Neural cell (in vitro differentiated cells): ENCODE measurements at regions not wholly inside any gene's neighbourhood (a gene's known extent, or its start where the extent isn't known, plus 50 kb on each side); places are given as distances from the start of the nearest gene placed in this dataset.

Experiments used
- H2AFZ ChIP-seq: fragments of 200-600, 300-800 bp; sonication (generic), shearing (Covaris generic); 2 replicates; pipeline ENCODE4 v1.6.0; 2014; ENCODE audit warnings: low read depth, mild to moderate bottlenecking, antibody characterized with exemption, low read length, moderate library complexity
- H3F3A ChIP-seq: fragments of 200-600 bp; shearing (Covaris generic); 2 replicates; pipeline ENCODE4 v1.6.1; 2016; ENCODE audit warnings: mild to moderate bottlenecking, moderate library complexity, mixed read lengths, antibody characterized with exemption, low read length; ENCODE audit not compliant: insufficient read depth, poor library complexity, severe bottlenecking
- H3K27ac ChIP-seq: fragments of 200-600, 300-800 bp; sonication (generic), shearing (Covaris generic); 2 replicates; pipeline ENCODE4 v1.5.1; 2014; ENCODE audit warnings: mild to moderate bottlenecking, low read length, moderate library complexity
- H3K27me3 ChIP-seq: fragments of 300-800, 200-600 bp; sonication (generic), shearing (Covaris generic); 2 replicates; pipeline ENCODE4 v1.6.0; 2014; ENCODE audit warnings: mild to moderate bottlenecking, low read depth, low read length, moderate library complexity; ENCODE audit not compliant: insufficient read depth
- H3K36me3 ChIP-seq: fragments of 300-800, 200-600 bp; sonication (generic), shearing (Covaris generic); 2 replicates; pipeline ENCODE4 v1.5.1; 2014; ENCODE audit warnings: mild to moderate bottlenecking, antibody characterized with exemption, low read length, moderate library complexity; ENCODE audit not compliant: insufficient read depth
- H3K4me2 ChIP-seq: fragments of 300-800, 200-600 bp; sonication (generic), shearing (Covaris generic); 2 replicates; pipeline ENCODE4 v1.6.0; 2014; ENCODE audit warnings: mild to moderate bottlenecking, low read length
- H3K4me3 ChIP-seq: fragments of 300-800, 200-600 bp; sonication (generic), shearing (Covaris generic); 2 replicates; pipeline ENCODE4 v1.5.1; 2014; ENCODE audit warnings: mild to moderate bottlenecking, low read length, moderate library complexity
- H3K79me2 ChIP-seq: fragments of 200-600 bp; shearing (Covaris generic); replicated peaks from 2 replicates; pipeline ENCODE4 v1.6.0; 2014; ENCODE audit warnings: mild to moderate bottlenecking, low read length, moderate library complexity; ENCODE audit not compliant: insufficient read depth
- H3K9ac ChIP-seq: fragments of 300-800, 200-600 bp; sonication (generic), shearing (Covaris generic); 2 replicates; pipeline ENCODE4 v1.6.1; 2016; ENCODE audit warnings: mild to moderate bottlenecking, low read length, mixed read lengths
- H3K9me2 ChIP-seq: fragments of 200-600 bp; shearing (Covaris generic); 2 replicates; pipeline ENCODE4 v1.6.1; 2016; ENCODE audit warnings: mild to moderate bottlenecking, low read length, mixed read lengths; ENCODE audit not compliant: insufficient read depth
- H3K9me3 ChIP-seq: fragments of 200-600, 300-800 bp; sonication (generic), shearing (Covaris generic); 2 replicates; pipeline ENCODE4 v1.6.1; 2016; ENCODE audit warnings: mild to moderate bottlenecking, mixed run types, low read length, moderate library complexity, mixed read lengths
- H4K20me1 ChIP-seq: fragments of 200-600 bp; shearing (Covaris generic); 2 replicates; pipeline ENCODE4 v1.6.1; 2016; ENCODE audit warnings: mild to moderate bottlenecking, mixed run types; ENCODE audit not compliant: insufficient read depth
- CTCF ChIP-seq: fragments of 450-650 bp; IDR thresholded peaks from 2 replicates; pipeline ENCODE4 v1.5.1; 2014; ENCODE audit warnings: antibody characterized with exemption, mild to moderate bottlenecking, moderate library complexity; ENCODE audit not compliant: poor library complexity, severe bottlenecking
- EP300 ChIP-seq: fragments of 450-650 bp; conservative IDR thresholded peaks from 2 replicates; pipeline ENCODE4 v1.6.1; 2014; ENCODE audit warnings: antibody characterized with exemption, mild to moderate bottlenecking, moderate library complexity; ENCODE audit not compliant: poor library complexity, severe bottlenecking
- EZH2 ChIP-seq: fragments of 200-600, 300-800 bp; shearing (Covaris generic), sonication (generic); IDR thresholded peaks from 2 replicates; pipeline ENCODE4 v1.6.1; 2014; ENCODE audit warnings: antibody characterized with exemption, low read length, borderline replicate concordance, mild to moderate bottlenecking; ENCODE audit not compliant: insufficient read depth, poor library complexity, severe bottlenecking
- MXI1 ChIP-seq: fragments of 450-650 bp; conservative IDR thresholded peaks from 2 replicates; pipeline ENCODE4 v1.6.1; 2014; ENCODE audit warnings: antibody characterized with exemption, mild to moderate bottlenecking; ENCODE audit not compliant: poor library complexity, severe bottlenecking
- POLR2AphosphoS5 ChIP-seq: IDR thresholded peaks from 2 replicates; pipeline ENCODE4 v1.6.1; 2012
- RAD21 ChIP-seq: fragments of 450-650 bp; conservative IDR thresholded peaks from 2 replicates; pipeline ENCODE4 v1.6.1; 2014; ENCODE audit warnings: antibody characterized with exemption, mild to moderate bottlenecking, moderate library complexity
- SMC3 ChIP-seq: fragments of 450-650 bp; conservative IDR thresholded peaks from 2 replicates; pipeline ENCODE4 v1.6.1; 2014; ENCODE audit warnings: antibody characterized with exemption, mild to moderate bottlenecking, moderate library complexity; ENCODE audit not compliant: poor library complexity
- TAF1 ChIP-seq: IDR thresholded peaks from 2 replicates; pipeline ENCODE4 v1.6.1; 2012; ENCODE audit warnings: low read depth
- TF ChIP-seq, protein P1 (sequence below): IDR thresholded peaks from 2 replicates; pipeline ENCODE4 v1.6.1; 2012; ENCODE audit warnings: borderline replicate concordance

DNA sequence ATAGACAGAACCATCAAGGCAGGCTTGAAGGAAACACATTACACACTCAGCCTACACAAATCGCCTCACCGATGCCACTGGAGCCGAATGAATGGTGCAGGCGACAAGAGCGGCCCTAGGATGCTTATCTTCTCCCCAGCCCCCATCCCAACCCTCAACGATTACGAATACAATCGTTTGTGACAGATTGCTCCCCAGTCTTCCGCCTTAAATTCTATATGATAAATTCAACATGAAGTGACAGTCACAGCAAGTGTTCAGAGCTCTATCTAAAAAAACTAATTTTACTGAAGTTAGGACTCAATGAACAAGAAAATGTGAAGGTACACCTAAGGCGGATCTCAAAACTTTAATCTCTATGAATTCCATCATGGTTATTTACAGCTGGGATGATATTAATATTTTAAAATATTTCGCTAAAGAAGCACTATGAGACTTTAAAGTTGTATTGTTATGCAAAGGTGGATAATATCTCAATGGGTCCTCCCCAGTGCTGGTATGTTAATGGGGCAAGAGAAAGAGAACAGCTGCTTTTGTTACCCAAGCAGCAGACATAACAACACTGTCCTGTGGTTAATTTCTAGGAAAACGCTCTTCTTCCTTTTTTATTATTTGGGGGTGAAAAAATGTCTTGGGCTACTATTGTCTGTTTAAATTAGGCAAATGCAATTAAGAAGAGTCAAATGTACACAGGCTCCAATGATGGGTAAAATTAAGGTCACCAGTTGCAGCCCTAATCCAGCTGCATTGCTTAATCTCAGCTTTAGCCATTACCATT, 147.6 kb upstream of the NR2F2 start:
- H3K27me3 ChIP-seq, result no peaks in the 10 kb centered on the region
- no peaks in the 10 kb centered on the region for H3K9me2 ChIP-seq
- H2AFZ ChIP-seq, result no peak overlapping the region
- H4K20me1 ChIP-seq, result no peaks in the 10 kb centered on the region
- H3K4me2 ChIP-seq, result no peak overlapping the region
- H3K9me3 ChIP-seq, result no peaks in the 10 kb centered on the region
- H3K4me3 ChIP-seq, result no peak overlapping the region
- no peak overlapping the region for H3K27ac ChIP-seq
- no peaks in the 10 kb centered on the region for H3F3A ChIP-seq
- TF ChIP-seq SMC3, result no peak
- no peak overlapping the region for H3K9ac ChIP-seq
- H3K79me2 ChIP-seq, result no peaks in the 10 kb centered on the region
- no peaks in the 10 kb centered on the region for H3K36me3 ChIP-seq

- Histone ChIP-seq H3K79me2 (no peaks in the 10 kb centered on the region), H3K4me2 (no peak overlapping the region), H3K27ac (no peak overlapping the region)
These were observed 147.0 kb upstream of the NR2F2 start for GRCh38 chr15:96183514-96183850.

More at GRCh38 chr15:96183514-96183850, 147.0 kb upstream of the NR2F2 start:
- Histone ChIP-seq H3F3A (no peaks in the 10 kb centered on the region), H3K27me3 (no peaks in the 10 kb centered on the region), H3K9ac (no peak overlapping the region), H4K20me1 (no peaks in the 10 kb centered on the region), H3K9me2 (no peaks in the 10 kb centered on the region), H3K36me3 (no peaks in the 10 kb centered on the region), H3K4me3 (no peak overlapping the region), H2AFZ (no peak overlapping the region), H3K9me3 (no peaks in the 10 kb centered on the region)
- no peak for TF ChIP-seq POLR2AphosphoS5
- no peak for TF ChIP-seq EP300
- no peak for TF ChIP-seq TAF1
- TF ChIP-seq, protein P1, sequence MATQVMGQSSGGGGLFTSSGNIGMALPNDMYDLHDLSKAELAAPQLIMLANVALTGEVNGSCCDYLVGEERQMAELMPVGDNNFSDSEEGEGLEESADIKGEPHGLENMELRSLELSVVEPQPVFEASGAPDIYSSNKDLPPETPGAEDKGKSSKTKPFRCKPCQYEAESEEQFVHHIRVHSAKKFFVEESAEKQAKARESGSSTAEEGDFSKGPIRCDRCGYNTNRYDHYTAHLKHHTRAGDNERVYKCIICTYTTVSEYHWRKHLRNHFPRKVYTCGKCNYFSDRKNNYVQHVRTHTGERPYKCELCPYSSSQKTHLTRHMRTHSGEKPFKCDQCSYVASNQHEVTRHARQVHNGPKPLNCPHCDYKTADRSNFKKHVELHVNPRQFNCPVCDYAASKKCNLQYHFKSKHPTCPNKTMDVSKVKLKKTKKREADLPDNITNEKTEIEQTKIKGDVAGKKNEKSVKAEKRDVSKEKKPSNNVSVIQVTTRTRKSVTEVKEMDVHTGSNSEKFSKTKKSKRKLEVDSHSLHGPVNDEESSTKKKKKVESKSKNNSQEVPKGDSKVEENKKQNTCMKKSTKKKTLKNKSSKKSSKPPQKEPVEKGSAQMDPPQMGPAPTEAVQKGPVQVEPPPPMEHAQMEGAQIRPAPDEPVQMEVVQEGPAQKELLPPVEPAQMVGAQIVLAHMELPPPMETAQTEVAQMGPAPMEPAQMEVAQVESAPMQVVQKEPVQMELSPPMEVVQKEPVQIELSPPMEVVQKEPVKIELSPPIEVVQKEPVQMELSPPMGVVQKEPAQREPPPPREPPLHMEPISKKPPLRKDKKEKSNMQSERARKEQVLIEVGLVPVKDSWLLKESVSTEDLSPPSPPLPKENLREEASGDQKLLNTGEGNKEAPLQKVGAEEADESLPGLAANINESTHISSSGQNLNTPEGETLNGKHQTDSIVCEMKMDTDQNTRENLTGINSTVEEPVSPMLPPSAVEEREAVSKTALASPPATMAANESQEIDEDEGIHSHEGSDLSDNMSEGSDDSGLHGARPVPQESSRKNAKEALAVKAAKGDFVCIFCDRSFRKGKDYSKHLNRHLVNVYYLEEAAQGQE, result no peak
- TF ChIP-seq RAD21, result no peak
- TF ChIP-seq EZH2, result no peak
- no peak for TF ChIP-seq CTCF
- TF ChIP-seq SMC3, result no peak
- TF ChIP-seq MXI1, result no peak
